Uterus (tissue), 3 donors: ENCODE measurements at regions not wholly inside any gene's neighbourhood (a gene's known extent, or its start where the extent isn't known, plus 50 kb on each side); places are given as distances from the start of the nearest gene placed in this dataset.

Source experiments
- DNase-seq, 2 donors: peaks; one replicate each; pipeline ENCODE4 v3.0.0-alpha.2; 2019 to 2020
- H3K27ac ChIP-seq, 2 donors: fragments of 200-600 bp; sonication (generic); 1 replicate in 1 of 2; 2 replicates in 1 of 2; pipeline ENCODE4 v1.5.1; 2016 to 2018
- H3K27me3 ChIP-seq, 2 donors: fragments of 200-600 bp; sonication (generic); one replicate each; pipeline ENCODE4 v1.5.1; 2018 to 2019; ENCODE audit warnings: control low read depth in 1 of 2
- H3K36me3 ChIP-seq, 2 donors: fragments of 200-600 bp; sonication (generic); one replicate each; pipeline ENCODE4 v1.5.1; 2019; ENCODE audit warnings: control low read depth in 1 of 2
- H3K4me1 ChIP-seq, 2 donors: fragments of 200-600 bp; sonication (generic); one replicate each; pipeline ENCODE4 v1.5.1; 2018 to 2019; ENCODE audit warnings: control low read depth in 1 of 2
- H3K4me3 ChIP-seq, 2 donors: fragments of 200-600 bp; sonication (generic); 1 replicate in 1 of 2; 2 replicates in 1 of 2; pipeline ENCODE4 v1.5.1; 2018 to 2019; ENCODE audit warnings: mild to moderate bottlenecking in 1 of 2
- H3K9me3 ChIP-seq, 2 donors: fragments of 200-600 bp; sonication (generic); one replicate each; pipeline ENCODE4 v1.5.1; 2019; ENCODE audit warnings: control low read depth in 1 of 2
- CTCF ChIP-seq, 4 experiments: fragments of 200-600 bp in 2 of 4; fragments of 450-650 bp in 2 of 4; sonication (generic) in 2 of 4; IDR thresholded peaks; one replicate each; pipeline ENCODE4 v1.5.1; 2016 to 2019; ENCODE audit warnings: antibody characterized with exemption in 4 of 4, mild to moderate bottlenecking in 2 of 4, moderate library complexity in 1 of 4
- POLR2A ChIP-seq, 2 donors: fragments of 450-650 bp; IDR thresholded peaks; one replicate each; pipeline ENCODE4 v1.6.1; 2016; ENCODE audit warnings: antibody characterized with exemption in 2 of 2, mild to moderate bottlenecking in 1 of 2, moderate library complexity in 1 of 2
- intact Hi-C: fragments of 100-400 bp; cut with DNase I; formaldehyde crosslinking; loops from one replicate; pipeline ENCODE4 v1.15.1; 2023; ENCODE audit warnings: low total_unique reads
- donor health status: DM: yes; HTN: yes; CAD: no.

DNA sequence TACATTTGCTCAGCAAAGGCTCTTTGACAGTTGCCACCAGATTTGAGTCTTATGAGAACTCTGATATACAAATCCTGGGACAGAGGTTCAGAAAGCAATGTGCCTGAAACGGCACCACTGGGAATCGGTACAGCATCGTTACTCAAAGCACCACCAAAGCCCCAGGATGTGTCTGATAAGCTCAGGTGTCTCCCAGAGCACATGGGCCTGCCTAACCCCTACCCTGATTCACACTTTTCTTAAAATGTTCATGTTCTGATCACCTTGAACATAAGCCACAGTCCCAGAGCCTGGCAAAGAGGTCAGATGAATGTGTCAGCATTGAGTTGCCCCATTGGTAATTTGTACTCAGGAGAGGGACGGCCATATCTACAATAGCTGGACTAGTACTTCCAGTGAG is 545.8 kb upstream of the AUTS2 start:
- Histone ChIP-seq H3K4me3 (no peak overlapping the region), H3K9me3 (no peaks in the 10 kb centered on the region), H3K27me3 (no peaks in the 10 kb centered on the region), H3K4me1 (no peaks in the 10 kb centered on the region), H3K36me3 (no peaks in the 10 kb centered on the region), H3K27ac (no peak overlapping the region)
- DNase-seq, result no peak
- TF ChIP-seq POLR2A (IDR thresholded peaks at IDR 0.05), result no peak
- no peak for TF ChIP-seq CTCF (IDR thresholded peaks at IDR 0.05)
- intact Hi-C loops, result no loop called here

GRCh38 chr7:69060516-69060915 is 537.8 kb upstream of the AUTS2 start:
- H3K36me3 ChIP-seq, result no peaks in the 10 kb centered on the region
- no peak overlapping the region for H3K4me3 ChIP-seq
- no peaks in the 10 kb centered on the region for H3K27me3 ChIP-seq
- no peaks in the 10 kb centered on the region for H3K4me1 ChIP-seq
- intact Hi-C loops, result no loop called here
- H3K27ac ChIP-seq, result no peak overlapping the region
- H3K9me3 ChIP-seq, result peaks cover 0 to 4% of the 10 kb centered on the region in 2 donors
- no peak for DNase-seq
- TF ChIP-seq CTCF (IDR thresholded peaks at IDR 0.05) (no peak), POLR2A (IDR thresholded peaks at IDR 0.05) (no peak)

GRCh38 chr7:69062020-69062765 is 536.1 kb upstream of the AUTS2 start:
- no peaks in the 10 kb centered on the region for H3K27me3 ChIP-seq
- H3K4me1 ChIP-seq, result no peaks in the 10 kb centered on the region
- H3K27ac ChIP-seq, result no peak overlapping the region
- intact Hi-C loops, result no loop called here
- H3K9me3 ChIP-seq, result peaks cover 0 to 4% of the 10 kb centered on the region in 2 donors
- no peak for DNase-seq
- H3K4me3 ChIP-seq, result no peak overlapping the region
- no peaks in the 10 kb centered on the region for H3K36me3 ChIP-seq
- TF ChIP-seq POLR2A (IDR thresholded peaks at IDR 0.05), result no peak
- TF ChIP-seq CTCF (IDR thresholded peaks at IDR 0.05), result no peak

- intact Hi-C loops, result no loop called here
Measured at GRCh38 chr7:69067397-69067796, 530.9 kb upstream of the AUTS2 start.

More at GRCh38 chr7:69067397-69067796, 530.9 kb upstream of the AUTS2 start:
- Histone ChIP-seq H3K9me3 (no peaks in the 10 kb centered on the region), H3K27ac (no peak overlapping the region), H3K27me3 (no peaks in the 10 kb centered on the region), H3K36me3 (no peaks in the 10 kb centered on the region), H3K4me1 (no peaks in the 10 kb centered on the region), H3K4me3 (no peak overlapping the region)
- TF ChIP-seq POLR2A (IDR thresholded peaks at IDR 0.05) (no peak), CTCF (IDR thresholded peaks at IDR 0.05) (no peak)
- DNase-seq, result no peak
